ENCODE measurements at regions not wholly inside any gene's neighbourhood (a gene's known extent, or its start where the extent isn't known, plus 50 kb on each side); places are given as distances from the start of the nearest gene placed in this dataset.
A peak's percentile ranks its signal among the peaks of the same experiment; 100 is the strongest.

- DNase-seq = no peak
Measured at GRCh38 chr9:90948156-90948555, 146.5 kb downstream of the SYK start.

- DNase-seq = no peak
Measured at GRCh38 chr9:90950600-90950999, 149.0 kb downstream of the SYK start.

- no peak for DNase-seq
Measured at GRCh38 chr9:90953200-90953599, 151.6 kb downstream of the SYK start.

GRCh38 chr9:90953805-90954204 is 152.2 kb downstream of the SYK start:
- DNase-seq = no peak

GRCh38 chr9:90956026-90956810 is 154.6 kb downstream of the SYK start:
- DNase-seq = no peak

GRCh38 chr9:90958328-90958727 is 156.7 kb downstream of the SYK start:
- no peak for DNase-seq

- no peak for DNase-seq
Measured at GRCh38 chr9:90960941-90961340, 159.3 kb downstream of the SYK start.

GRCh38 chr9:90961375-90961774 is 159.8 kb downstream of the SYK start:
- DNase-seq = no peak

GRCh38 chr9:90964101-90965020 is 162.7 kb downstream of the SYK start:
- peak; percentile 29 for DNase-seq

- no peak for DNase-seq
Measured at GRCh38 chr9:90965226-90966030, 163.8 kb downstream of the SYK start.

- DNase-seq = peak; percentile 40
Measured at GRCh38 chr9:90966031-90966290, 164.3 kb downstream of the SYK start.

GRCh38 chr9:90966480-90967144 is 165.0 kb downstream of the SYK start:
- no peak for DNase-seq

GRCh38 chr9:90967145-90967538 is 165.5 kb downstream of the SYK start:
- DNase-seq = no peak

- no peak for DNase-seq
Measured at GRCh38 chr9:90969021-90969675, 167.5 kb downstream of the SYK start.

- no peak for DNase-seq
Measured at GRCh38 chr9:90970608-90971007, 169.0 kb downstream of the SYK start.

GRCh38 chr9:90972057-90972456 is 170.4 kb downstream of the SYK start:
- DNase-seq = no peak

- DNase-seq = no peak
Measured at GRCh38 chr9:90974016-90974415, 172.4 kb downstream of the SYK start.

- DNase-seq = no peak
Measured at GRCh38 chr9:90974643-90975245, 173.1 kb downstream of the SYK start.

GRCh38 chr9:90975781-90976538 is 174.3 kb downstream of the SYK start:
- DNase-seq = no peak

- no peak for DNase-seq
Measured at GRCh38 chr9:90979138-90979551, 177.5 kb downstream of the SYK start.

GRCh38 chr9:90979639-90980038 is 178.0 kb downstream of the SYK start:
- DNase-seq = no peak

Data from dermis blood vessel endothelial cell (primary cell).